Lung (tissue), 11 donors: ENCODE measurements at regions not wholly inside any gene's neighbourhood (a gene's known extent, or its start where the extent isn't known, plus 50 kb on each side); places are given as distances from the start of the nearest gene placed in this dataset.

Source experiments
- ATAC-seq: fragments of 200-7000 bp; cut with Tn5 transposase; one replicate; pipeline ENCODE4 v1.9.1; 2020; ENCODE audit warnings: moderate number of reproducible peaks; ENCODE audit not compliant: insufficient read depth, low FRiP score
- DNase-seq, 3 donors: peaks; one replicate each; pipeline ENCODE4 v3.0.0-alpha.2; 2013 to 2017
- H3K27ac ChIP-seq, 2 donors: one replicate each; pipeline ENCODE4 v1.5.1; 2013; ENCODE audit warnings: mild to moderate bottlenecking in 2 of 2, moderate library complexity in 2 of 2, control low read depth in 1 of 2, inconsistent platforms in 1 of 2, low read depth in 1 of 2, low read length in 1 of 2
- H3K27me3 ChIP-seq, 3 donors: one replicate each; pipeline ENCODE4 v1.5.1; 2013; ENCODE audit warnings: low read length in 2 of 3; ENCODE audit not compliant: control insufficient read depth in 3 of 3, insufficient read depth in 3 of 3
- H3K36me3 ChIP-seq, 4 donors: one replicate each; pipeline ENCODE4 v1.5.1; 2013; ENCODE audit warnings: low read length in 4 of 4, mild to moderate bottlenecking in 1 of 4, moderate library complexity in 1 of 4; ENCODE audit not compliant: control insufficient read depth in 4 of 4, insufficient read depth in 4 of 4
- H3K4me1 ChIP-seq, 5 donors: one replicate each; pipeline ENCODE4 v1.5.1; 2013; ENCODE audit warnings: low read length in 5 of 5, mild to moderate bottlenecking in 2 of 5, moderate library complexity in 1 of 5; ENCODE audit not compliant: control insufficient read depth in 5 of 5, insufficient read depth in 5 of 5
- H3K4me3 ChIP-seq: one replicate; pipeline ENCODE4 v1.5.1; 2013; ENCODE audit warnings: mild to moderate bottlenecking, control low read depth, moderate library complexity
- H3K9ac ChIP-seq, 2 donors: one replicate each; pipeline ENCODE4 v1.5.1; 2013; ENCODE audit warnings: low read length in 2 of 2, control low read depth in 1 of 2; ENCODE audit not compliant: insufficient read depth in 1 of 2
- H3K9me3 ChIP-seq, 4 donors: one replicate each; pipeline ENCODE4 v1.5.1; 2013; ENCODE audit warnings: low read length in 3 of 4, mild to moderate bottlenecking in 1 of 4, moderate library complexity in 1 of 4; ENCODE audit not compliant: control insufficient read depth in 4 of 4, insufficient read depth in 3 of 4
- WGBS, 2 donors: extraction: QIAGEN DNeasy Blood & Tissue Kit; methylation state at CpG; one replicate each; pipeline ENCODE4 v1.1.7; 2013; 5-methylcytosine and 5-hydroxymethylcytosine counted together
- TF ChIP-seq, protein P1 (sequence below): IDR thresholded peaks from 2 replicates; pipeline ENCODE4 v1.5.1; 2012; ENCODE audit warnings: mild to moderate bottlenecking; ENCODE audit errors: control extremely low read depth, extremely low read depth
- donor health status: control.
- donor health status: control.
- donor health status: Bipolar disorder and iron deficiency.
- donor health status: healthy.
- donor health status: DM: yes; HTN: yes; CAD: no.

DNA sequence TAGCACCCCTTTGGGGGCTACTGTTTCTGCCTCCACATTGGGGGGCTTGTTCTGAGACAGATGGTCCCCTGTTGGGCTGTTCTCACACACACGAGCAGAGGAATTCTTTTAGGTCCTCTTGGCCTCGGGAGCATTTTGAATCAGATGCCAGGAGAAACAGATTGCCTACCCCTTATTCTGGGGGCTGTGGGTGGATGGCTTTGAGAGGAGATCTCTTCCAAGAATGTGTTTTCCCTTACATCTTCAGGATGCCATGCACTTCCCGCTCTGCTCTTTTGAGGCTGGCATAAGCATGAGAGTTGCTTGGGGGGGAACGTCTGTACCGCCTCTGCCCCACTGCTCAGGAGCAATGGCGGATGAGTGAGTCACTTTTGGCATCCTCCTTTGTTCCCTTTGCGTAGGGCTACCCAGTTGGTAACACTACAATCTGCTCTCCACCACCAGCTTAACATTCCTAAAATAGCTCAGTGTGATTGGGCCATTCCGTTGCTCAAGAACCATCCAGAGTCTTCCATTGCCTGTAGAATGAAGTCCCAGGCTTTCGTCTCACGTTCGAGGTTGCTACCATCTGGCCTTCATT is 154.4 kb downstream of the RPLP1 start:
- 65 to 77% methylated on average over 11 of the region's 11 CpGs for WGBS, 2 donors
- ATAC-seq (no peak), DNase-seq (no peak)
- Histone ChIP-seq H3K9ac (no peak overlapping the region), H3K9me3 (no peaks in the 10 kb centered on the region), H3K36me3 (no peaks in the 10 kb centered on the region), H3K27me3 (no peaks in the 10 kb centered on the region), H3K4me1 (peaks cover 0 to 7% (median 0%) of the 10 kb centered on the region in 5 donors), H3K27ac (no peak overlapping the region), H3K4me3 (no peak overlapping the region)
- TF ChIP-seq, protein P1, sequence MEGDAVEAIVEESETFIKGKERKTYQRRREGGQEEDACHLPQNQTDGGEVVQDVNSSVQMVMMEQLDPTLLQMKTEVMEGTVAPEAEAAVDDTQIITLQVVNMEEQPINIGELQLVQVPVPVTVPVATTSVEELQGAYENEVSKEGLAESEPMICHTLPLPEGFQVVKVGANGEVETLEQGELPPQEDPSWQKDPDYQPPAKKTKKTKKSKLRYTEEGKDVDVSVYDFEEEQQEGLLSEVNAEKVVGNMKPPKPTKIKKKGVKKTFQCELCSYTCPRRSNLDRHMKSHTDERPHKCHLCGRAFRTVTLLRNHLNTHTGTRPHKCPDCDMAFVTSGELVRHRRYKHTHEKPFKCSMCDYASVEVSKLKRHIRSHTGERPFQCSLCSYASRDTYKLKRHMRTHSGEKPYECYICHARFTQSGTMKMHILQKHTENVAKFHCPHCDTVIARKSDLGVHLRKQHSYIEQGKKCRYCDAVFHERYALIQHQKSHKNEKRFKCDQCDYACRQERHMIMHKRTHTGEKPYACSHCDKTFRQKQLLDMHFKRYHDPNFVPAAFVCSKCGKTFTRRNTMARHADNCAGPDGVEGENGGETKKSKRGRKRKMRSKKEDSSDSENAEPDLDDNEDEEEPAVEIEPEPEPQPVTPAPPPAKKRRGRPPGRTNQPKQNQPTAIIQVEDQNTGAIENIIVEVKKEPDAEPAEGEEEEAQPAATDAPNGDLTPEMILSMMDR, result no peak

- no peak overlapping the region for H3K4me3 ChIP-seq
- ATAC-seq (no peak), DNase-seq (no peak)
- 87 to 88% methylated on average over 4 of the region's 4 CpGs for WGBS, 2 donors
- peaks cover 0 to 7% (median 0%) of the 10 kb centered on the region in 5 donors for H3K4me1 ChIP-seq
- H3K9ac ChIP-seq, result no peak overlapping the region
- H3K9me3 ChIP-seq, result no peaks in the 10 kb centered on the region
- no peak overlapping the region for H3K27ac ChIP-seq
- H3K27me3 ChIP-seq, result no peaks in the 10 kb centered on the region
- TF ChIP-seq, protein P1, result no peak
- no peaks in the 10 kb centered on the region for H3K36me3 ChIP-seq
These were observed 156.0 kb downstream of the RPLP1 start for GRCh38 chr15:69608661-69609060.

DNA sequence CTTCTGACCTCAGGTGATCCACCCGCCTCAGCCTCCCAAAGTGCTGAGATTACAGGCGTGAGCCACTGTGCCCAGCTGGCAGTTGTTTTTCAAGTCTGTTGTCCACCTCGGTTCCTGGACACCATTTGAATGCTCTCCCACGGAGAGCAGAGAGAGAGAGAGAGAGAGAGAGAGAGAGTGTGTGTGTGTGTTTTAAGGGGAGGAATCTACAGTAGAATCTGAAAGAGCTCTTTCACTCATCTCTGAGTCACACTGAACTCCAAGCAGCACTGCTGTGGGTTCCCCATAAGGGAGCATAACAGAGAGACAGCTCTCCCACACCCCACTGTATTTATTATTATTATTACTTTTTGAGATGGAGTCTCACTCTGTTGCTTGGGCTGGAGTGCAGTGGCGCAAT is 156.6 kb downstream of the RPLP1 start:
- 67 to 73% methylated on average over 4 to 5 of the region's 5 CpGs for WGBS, 2 donors
- DNase-seq, result no peak
- no peak overlapping the region for H3K9ac ChIP-seq
- no peak overlapping the region for H3K27ac ChIP-seq
- no peak overlapping the region for H3K4me3 ChIP-seq
- H3K36me3 ChIP-seq, result no peaks in the 10 kb centered on the region
- H3K9me3 ChIP-seq, result no peaks in the 10 kb centered on the region
- TF ChIP-seq, protein P1, result no peak
- ATAC-seq, result no peak
- no peaks in the 10 kb centered on the region for H3K27me3 ChIP-seq
- H3K4me1 ChIP-seq, result peaks cover 0 to 3% (median 0%) of the 10 kb centered on the region in 5 donors

DNA sequence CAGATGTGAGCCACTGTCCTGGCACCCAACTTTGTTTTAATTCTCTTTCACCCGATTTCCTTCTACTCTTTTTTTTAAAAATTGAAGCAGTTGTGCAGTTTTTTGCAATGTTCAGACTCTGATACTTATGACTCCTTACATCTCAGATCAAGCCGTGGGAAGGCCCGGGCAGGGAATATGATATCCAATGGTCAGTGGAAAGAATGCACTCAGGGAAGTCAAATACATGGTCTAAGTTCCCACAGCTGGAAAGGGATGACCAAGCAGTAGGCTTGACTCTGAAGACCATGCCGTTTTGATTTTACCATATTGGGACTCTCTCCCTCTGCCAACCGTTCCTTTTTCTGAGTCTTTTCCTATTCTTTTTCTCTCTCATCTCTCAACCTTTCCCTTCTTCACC is 157.2 kb downstream of the RPLP1 start:
- TF ChIP-seq, protein P1, result no peak
- Histone ChIP-seq H3K36me3 (no peaks in the 10 kb centered on the region), H3K27ac (no peak overlapping the region), H3K9ac (no peak overlapping the region), H3K4me1 (no peaks in the 10 kb centered on the region), H3K4me3 (no peak overlapping the region), H3K27me3 (no peaks in the 10 kb centered on the region), H3K9me3 (no peaks in the 10 kb centered on the region)
- 90 to 96% methylated on average over 5 of the region's 5 CpGs for WGBS, 2 donors
- DNase-seq (no peak), ATAC-seq (no peak)
